ENCODE measurements at regions not wholly inside any gene's neighbourhood (a gene's known extent, or its start where the extent isn't known, plus 50 kb on each side); places are given as distances from the start of the nearest gene placed in this dataset.

DNA sequence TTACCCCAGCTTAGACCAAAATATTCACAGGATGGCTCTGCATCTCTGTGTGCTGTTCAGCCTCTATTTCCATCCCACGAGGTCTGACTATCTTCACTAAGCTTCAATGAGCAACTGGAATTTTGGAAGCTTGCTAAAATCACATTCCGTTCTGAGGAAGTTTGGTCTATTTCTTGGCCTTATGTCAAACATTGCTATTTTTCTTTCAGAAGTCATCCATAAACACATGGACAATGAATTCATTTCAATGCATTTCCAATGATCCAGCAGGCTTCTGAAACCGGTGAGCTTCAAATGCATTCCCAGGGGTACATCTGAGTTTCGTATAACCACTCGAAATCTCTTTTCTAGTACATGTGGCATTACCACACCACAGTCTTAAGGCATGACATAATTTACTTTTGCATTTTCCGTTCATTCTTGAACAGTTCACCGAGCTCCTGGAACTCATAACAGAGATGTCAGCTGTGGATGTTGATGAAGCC is 294.1 kb upstream of the KAZN start:
- no peak for DNase-seq (ENCODE audit: low read depth)

DNA sequence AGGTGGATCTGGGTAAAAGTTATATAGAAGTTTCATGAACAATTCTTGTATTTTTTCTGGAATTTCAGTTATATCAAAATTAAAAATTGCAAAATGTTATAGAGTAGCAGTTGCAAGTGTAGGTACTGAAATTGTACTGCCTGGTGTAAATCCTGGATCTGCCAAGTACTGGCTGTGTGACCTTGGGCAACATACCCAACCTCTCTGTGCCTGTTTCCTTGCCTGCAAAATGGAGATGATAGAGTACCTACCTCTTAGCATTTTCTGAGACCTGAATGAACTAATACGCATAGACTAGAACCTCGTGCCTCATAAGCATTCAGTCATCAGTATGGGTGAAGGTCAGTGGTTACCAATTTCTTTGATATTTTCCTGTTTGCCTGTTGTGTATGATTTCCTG is 290.0 kb upstream of the KAZN start:
- no peak for DNase-seq (ENCODE audit: low read depth)

DNA sequence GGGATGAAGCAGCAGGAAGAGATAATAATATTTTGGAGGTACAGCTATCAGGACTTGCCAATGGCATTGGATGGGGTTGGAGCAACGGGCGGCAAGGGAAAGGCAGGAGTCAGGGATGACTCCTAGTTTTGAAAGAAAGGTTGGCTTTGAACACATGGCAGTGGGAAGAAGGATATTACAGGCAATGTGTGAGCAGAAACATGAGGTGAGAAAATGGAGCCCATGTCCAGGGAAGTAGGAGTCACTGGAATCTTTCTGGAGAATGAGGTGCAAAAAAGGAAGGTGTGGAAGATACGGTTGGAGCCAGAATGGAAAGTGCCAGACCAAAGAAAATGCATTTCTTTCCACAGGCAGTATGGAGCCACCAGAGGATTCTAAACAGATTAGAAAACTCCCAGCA is 288.5 kb upstream of the KAZN start:
- no peak for DNase-seq (ENCODE audit: low read depth)

DNA sequence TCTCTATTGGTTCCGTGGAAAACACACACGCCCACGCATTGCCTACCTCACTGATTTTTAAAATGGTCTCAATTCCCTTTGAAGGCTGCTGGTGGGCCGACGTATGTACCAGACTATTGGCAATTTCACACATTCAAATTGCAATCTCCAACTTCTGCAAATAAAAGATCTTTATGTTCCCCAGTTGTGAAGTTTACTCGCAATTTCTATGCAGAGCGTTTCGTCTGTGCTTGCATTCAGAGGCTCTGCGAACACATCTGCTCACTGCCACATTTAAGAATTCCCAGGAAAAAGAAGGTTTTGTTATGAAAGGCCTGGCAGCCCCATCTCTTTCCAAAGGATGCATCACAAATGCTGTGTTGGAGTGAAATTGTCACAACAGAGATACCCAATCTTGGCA is 288.0 kb upstream of the KAZN start:
- DNase-seq (ENCODE audit: low read depth): no peak

DNA sequence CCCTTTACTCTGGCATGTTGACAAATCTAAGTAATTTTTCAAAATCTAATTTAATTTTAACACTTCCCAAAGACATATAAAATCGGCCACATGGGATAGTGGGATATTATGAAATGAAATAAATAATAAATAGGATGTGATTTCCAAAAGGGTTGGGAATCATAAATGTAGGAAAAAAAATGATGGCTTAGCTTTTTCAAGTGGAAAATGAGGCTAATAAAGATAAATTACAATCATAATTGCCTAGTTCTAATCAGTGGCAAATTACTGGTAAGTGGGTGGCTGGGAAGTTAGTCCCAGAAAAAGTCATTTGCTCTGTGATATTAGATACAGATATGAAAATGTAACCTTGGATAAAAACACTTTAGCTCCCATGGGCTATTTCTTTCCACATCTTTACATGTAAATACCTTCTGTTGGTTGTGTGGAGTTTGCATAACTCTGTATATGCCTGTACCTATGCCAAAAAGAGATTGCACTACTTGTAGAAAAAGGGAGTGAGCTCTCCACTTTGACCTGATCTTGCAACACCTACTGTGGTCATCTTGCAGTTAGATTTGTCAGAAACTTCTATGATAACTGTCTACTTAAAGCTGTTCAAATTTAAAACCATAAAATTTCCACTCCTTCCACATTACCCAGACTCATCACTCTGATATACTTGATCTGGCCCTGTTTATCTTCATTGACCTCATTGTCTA is 284.6 kb upstream of the KAZN start:
- no peak for DNase-seq (ENCODE audit: low read depth)

DNA sequence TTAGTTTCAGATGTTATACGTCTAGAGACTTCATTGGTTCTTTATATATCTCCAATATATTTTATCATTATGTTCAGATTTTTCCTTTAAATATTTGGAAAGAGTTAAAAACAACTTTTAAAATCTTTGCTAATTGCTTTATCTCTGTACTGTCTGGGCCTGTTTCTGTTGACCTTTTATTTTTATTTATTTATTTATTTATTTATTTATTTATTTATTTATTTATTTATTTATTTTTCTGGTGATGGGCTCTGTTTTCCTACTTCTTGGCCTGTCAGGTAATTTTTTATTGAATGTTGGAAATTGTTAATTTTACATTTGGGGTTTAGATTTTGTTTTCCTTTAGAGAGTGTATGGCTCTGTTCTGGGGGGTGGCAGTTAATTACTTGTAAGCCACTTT is 279.7 kb upstream of the KAZN start:
- no peak for DNase-seq (ENCODE audit: low read depth)

DNA sequence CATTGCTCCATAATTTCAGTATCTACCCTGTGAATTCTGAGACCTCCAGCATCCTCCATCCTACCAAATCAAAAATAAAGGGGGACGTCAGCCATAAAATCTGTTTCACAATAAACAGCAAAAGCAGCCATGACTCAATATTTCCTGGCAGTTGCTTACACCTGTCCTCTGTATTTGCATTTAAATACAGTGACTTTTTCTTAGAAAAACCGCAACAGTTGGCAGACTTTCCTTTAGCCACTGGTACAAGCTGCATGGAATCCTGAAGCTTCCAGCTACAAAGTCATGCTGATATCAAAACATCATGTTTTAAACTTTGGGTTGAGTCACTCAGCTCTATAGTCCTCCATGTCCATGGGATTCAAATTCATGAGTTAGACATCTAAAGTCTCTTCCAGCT is 278.0 kb upstream of the KAZN start:
- DNase-seq (ENCODE audit: low read depth): no peak

DNA sequence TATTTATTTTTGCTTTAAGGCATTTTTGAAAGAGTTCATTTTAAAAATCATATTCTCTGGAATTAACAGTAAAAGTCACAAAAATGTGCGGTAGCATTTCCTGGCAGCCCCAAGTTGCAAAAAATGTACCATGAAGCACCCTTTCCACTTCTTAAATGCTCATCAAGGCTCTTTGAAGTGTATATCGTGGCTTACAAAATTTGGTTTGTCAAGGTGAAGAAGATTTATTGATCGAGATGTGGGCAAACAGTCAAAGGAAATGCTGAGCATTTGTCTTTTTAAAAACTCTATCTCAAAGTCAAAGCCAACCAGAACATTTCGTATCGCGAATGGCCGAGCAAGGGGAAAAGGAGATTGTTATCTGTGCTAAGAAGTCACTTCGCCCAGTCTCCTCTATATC is 277.5 kb upstream of the KAZN start:
- DNase-seq (ENCODE audit: low read depth): no peak

DNA sequence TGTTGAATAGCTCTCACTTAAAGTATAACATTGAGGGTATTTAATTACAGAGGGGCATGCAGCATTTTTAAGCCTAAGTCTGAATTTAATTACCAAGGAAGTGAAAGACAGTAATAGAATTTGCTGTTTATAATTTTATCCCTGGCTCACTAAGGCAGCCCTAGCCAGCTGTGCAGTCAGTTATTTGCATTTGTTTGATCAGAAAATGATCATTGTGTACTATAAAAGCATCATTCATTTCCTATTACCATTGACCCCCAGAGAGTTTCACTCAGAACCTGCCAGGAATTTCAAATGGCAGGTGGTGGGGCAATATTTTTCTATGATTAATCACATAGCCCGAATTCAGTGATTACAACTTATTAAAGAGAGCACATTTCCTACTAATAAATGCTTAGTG is 277.1 kb upstream of the KAZN start:
- no peak for DNase-seq (ENCODE audit: low read depth)

DNA sequence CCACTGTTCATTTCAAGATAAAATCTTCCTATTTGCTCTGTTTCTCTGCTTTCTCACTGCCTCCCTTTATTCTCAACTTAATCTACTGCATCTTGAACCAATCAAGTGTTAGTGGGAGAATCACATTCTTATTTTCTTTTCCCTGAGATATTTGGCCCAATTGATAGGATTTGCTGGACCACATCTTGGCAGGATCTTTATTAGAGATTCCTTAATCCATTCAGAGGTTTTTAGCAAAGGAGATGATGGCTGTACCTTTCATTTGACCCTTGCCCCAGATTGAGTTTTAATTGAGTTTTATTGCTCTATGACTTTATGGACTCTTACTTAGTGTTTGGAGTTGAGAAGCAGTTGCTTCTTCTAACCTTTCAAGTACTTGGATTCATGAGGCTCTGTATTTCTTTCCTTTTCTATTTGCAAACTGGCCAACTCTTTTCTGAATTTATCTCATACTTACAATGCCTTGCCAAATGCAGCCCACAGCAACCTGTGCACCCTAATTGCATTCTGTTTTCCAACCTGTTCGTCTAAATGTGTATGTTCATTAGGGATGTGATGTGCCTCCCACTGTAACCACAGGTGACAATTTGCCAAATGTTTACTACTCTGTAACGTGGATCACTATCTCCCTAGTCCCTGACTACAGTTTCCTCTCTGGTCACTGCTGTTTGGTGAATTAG is 274.8 kb upstream of the KAZN start:
- no peak for DNase-seq (ENCODE audit: low read depth)

DNA sequence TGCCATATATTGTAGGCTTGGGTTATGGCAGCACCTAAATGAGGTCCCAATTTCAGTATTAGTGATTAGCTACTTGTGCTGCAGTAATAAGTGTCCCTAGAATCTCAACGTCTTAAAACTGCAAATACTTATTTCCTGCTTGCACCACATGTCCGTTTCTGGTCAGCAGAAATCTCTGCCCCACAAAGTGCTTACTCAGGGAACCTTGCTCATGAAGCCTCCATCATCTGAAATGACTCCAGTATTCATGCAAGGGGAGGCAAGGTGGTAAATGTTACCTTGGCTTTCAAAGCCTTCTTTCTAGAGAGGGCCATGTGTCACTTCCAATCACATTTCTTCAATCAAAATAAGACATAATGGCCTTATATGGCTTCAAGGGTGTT is 274.2 kb upstream of the KAZN start:
- no peak for DNase-seq (ENCODE audit: low read depth)

DNA sequence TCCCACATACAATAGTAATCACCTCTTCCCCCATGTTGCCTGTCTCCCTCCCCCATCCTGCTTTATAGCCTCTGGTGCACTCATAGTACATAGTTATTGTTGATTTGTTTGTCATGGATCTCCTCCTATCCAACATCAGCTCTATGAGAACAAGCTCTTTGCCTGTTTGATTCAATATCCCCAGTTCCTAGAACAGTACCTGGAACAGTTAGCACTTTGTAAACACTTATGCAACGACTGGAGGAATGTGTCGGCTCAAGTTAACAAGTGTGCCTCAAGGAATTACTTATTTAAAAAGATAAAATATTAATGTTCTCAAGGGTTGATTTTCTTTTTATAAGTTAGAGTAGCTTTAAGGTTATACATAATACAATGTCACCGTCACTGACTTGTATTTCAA is 271.6 kb upstream of the KAZN start:
- no peak for DNase-seq (ENCODE audit: low read depth)

DNA sequence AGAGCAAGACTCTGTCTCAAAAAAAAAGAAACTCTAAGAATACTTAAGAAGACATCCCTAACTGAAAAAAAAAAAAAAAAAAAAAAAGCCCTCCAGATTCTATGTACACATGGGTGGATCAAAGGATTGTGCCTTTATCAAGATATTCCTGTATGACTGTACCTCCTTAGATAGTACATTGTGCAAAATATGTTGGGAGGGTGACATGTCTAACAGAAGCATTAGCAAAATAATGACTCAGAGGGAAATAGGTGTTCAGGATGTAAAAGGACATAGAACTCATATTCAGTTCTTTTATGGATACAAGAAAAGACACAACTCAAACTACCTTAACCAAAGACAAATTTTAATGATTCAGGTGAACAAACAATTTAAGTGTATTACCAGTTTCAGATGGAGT is 269.8 kb upstream of the KAZN start:
- DNase-seq (ENCODE audit: low read depth): no peak

DNA sequence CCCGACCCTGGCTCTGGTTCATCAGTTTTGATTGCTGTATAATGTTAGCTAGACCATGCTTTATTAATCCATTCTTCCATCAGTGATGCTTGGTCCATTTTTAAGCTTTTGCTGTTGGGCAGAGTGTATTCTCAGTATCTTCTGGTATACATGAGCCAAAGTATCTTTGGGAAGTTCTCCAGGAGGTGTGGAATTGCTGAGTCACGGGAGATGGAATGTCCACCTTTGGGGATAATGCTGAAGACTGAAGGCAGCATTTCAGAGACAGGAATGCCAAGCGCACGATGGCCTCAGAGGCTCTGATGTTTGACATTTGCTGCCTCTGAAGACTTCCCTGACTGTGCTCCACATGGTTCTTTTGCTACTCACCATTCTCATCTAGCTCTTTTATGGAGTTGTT is 266.3 kb upstream of the KAZN start:
- no peak for DNase-seq (ENCODE audit: low read depth)

DNA sequence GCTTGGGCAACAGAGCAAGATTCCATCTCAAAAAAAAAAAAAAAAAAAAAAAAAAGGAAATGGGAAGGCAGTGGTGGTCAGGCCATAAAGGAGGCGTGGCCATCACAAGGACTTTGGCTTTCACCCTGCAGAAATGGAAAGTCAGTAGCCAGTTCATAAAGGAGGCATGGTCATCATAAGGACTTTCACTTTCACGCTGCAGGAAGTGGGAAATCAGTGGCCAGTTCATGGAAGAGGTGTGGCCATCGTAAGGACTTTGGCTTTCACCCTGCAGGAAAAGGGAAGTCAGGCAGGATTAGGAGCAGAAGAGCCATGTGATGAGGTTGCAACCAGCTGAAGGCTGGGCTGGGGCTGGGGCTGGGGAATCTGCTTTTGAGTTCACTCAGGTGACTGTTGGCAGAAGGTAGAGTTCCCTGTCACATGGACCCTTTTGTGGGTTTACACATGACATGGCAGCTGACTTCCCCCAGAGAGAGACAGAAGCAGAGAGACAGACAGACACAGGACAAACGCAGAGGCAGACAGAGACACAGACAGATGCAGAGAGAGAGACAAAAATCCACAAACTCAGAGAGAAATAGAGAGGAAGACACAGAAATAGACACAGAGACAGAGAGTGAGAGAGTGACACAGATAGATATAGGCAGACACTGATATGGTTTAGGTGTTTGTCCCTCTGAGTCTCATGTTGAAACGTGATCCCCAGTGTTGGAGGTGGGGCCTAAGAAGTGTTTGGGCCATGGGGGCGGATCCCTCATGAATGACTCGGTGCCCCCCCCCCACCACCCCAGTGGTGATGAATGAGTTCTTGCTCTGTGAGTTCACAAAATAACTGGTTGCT is 263.9 kb upstream of the KAZN start:
- DNase-seq (ENCODE audit: low read depth): no peak

DNA sequence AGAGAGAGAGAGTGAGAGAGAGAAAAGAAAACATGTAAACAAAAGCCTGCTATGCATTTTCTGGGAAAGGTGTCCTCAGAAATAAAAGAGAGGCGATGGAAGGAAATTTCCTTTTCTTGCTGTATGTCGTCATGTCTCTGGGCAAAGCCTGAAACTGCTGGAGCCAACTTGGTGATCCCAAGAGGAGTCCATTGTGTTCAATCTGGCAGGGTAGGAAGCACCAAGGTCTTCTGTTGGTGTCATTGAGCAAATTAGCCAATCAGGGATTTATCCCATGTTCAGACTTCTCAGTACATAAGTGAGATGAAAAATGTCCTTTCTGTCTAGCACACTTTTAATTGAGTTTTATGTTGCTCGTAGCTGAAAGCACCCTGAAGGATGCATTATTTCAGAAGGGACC is 260.0 kb upstream of the KAZN start:
- DNase-seq (ENCODE audit: low read depth): no peak

DNA sequence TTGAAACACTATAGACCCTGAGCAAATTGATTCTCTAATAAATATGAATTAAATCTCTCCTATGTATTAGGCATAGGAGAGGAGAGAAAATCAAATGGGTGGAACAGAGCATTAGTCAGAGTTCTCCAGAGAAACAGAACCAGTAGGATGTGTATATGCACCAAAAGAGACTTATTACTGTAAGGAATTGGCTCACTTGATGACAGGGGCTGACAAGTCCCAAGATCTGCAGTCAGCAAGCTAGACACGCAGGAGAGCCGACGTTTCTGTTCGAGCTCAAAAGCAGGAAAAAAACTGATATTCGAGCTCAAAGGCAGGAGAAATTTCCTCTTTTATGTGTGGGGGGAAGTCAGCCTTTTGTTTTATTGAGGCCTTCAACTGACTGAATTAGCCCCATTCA is 259.2 kb upstream of the KAZN start:
- DNase-seq (ENCODE audit: low read depth): no peak

DNA sequence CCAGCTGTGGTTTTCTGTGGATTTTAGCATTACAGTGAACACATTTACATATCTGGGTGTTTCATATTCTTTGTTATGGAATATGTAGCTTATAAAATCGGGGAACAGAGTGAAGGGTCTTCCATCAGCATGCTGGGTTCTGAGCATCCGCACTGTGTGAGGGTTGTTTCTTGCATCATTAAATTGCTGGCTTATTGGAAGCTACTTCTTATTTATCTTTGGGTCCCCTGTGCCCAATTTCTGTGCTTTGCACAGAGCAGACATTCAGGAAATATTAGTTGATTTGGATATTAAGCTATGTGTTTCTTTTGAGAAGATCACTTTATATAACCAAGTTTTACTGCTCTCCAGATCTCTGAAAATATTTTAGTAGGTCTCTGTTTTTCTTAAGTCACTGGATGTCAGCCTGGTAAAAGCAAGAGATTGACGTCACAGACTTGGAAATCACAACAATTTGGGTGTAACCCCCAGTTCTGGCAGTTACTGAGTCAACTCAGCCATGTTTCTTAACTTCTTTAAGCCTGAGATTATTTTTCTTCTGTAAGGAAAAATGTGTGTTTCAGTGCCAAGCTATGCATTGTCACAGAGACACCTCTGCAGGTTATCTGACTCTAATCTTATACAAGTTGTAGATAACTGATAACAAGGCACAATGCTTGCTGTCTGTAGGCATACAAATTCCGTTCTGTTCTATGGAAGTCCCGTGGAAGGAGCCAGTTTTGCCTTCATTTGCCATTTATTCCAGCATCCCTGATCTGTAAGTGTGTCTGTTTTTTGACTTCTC is 258.3 kb upstream of the KAZN start:
- DNase-seq (ENCODE audit: low read depth): no peak

DNA sequence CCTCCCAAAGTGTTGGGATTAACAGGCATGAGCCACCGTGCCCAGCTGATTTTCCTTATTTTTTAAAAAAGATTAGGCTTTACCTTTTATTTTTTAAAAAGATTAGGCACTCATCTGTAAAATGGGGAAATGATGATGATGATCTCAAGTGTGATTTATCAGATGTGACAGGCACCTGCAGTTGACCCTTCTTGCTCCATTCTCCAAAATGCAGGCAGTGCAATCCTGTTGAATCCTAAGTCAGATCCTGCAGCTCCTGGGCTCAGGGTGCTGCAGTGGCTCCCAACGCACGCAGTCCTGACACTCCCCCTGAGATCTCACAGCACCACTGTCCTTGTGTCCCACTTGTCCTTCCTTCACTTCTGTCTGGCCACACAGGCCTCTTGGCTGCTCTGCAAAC is 257.3 kb upstream of the KAZN start:
- no peak for DNase-seq (ENCODE audit: low read depth)

DNA sequence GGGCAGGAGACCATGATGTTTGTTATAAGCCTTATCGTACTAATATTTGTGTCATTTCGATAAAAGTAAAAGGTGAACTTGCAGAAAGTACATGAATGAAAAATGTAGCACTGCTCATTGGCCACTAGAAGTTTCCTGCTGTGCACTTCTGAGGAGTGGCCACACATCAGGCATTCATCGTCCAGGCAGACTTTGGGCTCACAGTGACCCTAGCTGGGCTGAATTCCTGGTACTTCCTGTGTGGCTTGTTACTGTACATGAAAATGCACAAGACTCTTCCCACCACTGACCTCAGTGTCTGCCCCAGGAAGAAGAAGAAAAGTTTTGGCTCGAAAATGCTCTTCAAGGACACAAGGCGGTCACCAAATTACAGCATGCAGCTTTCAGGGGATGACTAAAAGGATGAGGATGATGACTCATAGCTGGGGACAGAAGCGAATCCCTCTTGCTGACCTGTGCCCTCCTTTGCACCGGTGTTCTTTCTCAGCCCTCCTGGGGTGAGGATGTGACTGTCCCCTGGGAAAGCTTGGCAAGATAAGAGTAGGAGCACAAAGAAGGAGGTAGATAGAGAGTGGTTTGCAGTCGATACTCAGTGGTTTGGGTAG is 252.4 kb upstream of the KAZN start:
- DNase-seq (ENCODE audit: low read depth): no peak

DNA sequence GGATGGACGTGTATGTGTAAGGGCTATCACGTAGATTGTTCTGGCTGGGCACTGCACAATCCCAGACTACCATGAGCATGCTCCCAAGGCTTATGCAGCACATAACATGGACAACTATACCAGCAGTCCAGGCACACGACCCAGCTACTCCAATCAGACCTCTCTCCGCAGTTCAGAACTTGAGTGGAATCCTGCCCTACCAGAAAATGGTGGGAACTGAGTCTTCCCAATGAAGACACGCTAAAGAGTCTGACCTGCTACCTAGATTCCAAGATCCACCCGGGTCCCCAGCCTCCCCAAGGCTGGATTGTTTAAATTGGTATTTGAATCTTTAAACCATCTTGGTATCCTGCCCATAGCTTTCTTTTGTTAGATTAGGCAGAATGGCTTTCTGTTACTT is 251.3 kb upstream of the KAZN start:
- DNase-seq (ENCODE audit: low read depth): no peak

DNA sequence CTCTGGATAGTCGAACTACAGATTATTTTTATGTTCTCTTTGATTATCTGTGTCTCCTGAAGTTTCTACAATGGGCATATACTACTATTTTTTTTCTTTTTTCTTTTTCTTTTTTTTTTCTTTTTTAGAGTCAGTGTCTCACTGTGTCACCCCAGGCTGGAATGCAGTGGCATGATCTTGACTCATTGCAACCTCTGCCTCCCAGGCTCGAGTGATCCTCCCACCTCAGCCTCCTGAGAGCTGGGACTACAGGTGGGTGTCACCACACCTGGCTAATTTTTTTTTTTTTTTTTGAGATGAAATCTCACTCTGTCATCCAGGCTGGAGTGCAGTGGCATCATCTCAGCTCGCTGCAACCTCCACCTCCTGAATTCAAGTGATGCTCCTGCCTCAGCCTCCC is 250.7 kb upstream of the KAZN start:
- no peak for DNase-seq (ENCODE audit: low read depth)

Data from stimulated activated CD8-positive, alpha-beta memory T cell treated with anti-CD3 and anti-CD28 coated beads, Interleukin-4, amount 100 ng/mL, for 24 hours (primary cell).